ENCODE measurements at regions not wholly inside any gene's neighbourhood (a gene's known extent, or its start where the extent isn't known, plus 50 kb on each side); places are given as distances from the start of the nearest gene placed in this dataset.

DNA sequence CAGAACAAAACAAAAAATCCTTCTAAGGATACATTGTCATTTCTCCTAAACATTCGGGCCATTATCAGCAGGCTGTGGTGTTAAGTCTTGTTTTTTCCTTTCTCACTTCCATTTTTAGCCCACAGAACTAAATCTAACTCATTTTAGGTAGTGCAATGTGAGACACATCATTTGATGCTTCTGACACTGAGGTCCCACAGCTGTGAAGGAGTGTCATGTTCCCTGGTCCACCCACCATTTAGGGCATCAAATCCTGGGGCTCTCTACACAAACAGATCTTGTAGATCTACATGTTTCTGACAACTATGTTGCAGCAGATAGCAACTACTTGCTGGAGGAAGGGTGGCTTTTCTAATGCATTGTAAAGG is 232.5 kb upstream of the IGFBP3 start:
- Histone ChIP-seq H3K4me3 (ENCODE audit: low read length, poor library complexity, severe bottlenecking) (no peak overlapping the region), H4K20me1 (ENCODE audit: insufficient read depth, low read length, poor library complexity, severe bottlenecking) (no peaks in the 10 kb centered on the region), H3K36me3 (ENCODE audit: insufficient read depth, low read length) (no peaks in the 10 kb centered on the region), H3K9me2 (replicated peaks; ENCODE audit: low read depth, low read length) (no peaks in the 10 kb centered on the region), H3K27me3 (ENCODE audit: insufficient read depth, low read length, poor library complexity, severe bottlenecking) (no peaks in the 10 kb centered on the region), H3K9ac (ENCODE audit: low read depth, low read length, poor library complexity, severe bottlenecking) (no peak overlapping the region), H3K79me2 (ENCODE audit: insufficient read depth, low read length) (no peaks in the 10 kb centered on the region), H3K9me3 (ENCODE audit: insufficient read depth, low read depth, low read length) (no peaks in the 10 kb centered on the region), H3K4me1 (ENCODE audit: insufficient read depth, low read length, poor library complexity, severe bottlenecking) (no peaks in the 10 kb centered on the region), H3K4me2 (ENCODE audit: low read depth, low read length, poor library complexity, severe bottlenecking) (no peak overlapping the region), H2AFZ (ENCODE audit: low read length) (no peak overlapping the region), H3F3A (ENCODE audit: low read depth) (no peaks in the 10 kb centered on the region)
- TF ChIP-seq, protein P1, sequence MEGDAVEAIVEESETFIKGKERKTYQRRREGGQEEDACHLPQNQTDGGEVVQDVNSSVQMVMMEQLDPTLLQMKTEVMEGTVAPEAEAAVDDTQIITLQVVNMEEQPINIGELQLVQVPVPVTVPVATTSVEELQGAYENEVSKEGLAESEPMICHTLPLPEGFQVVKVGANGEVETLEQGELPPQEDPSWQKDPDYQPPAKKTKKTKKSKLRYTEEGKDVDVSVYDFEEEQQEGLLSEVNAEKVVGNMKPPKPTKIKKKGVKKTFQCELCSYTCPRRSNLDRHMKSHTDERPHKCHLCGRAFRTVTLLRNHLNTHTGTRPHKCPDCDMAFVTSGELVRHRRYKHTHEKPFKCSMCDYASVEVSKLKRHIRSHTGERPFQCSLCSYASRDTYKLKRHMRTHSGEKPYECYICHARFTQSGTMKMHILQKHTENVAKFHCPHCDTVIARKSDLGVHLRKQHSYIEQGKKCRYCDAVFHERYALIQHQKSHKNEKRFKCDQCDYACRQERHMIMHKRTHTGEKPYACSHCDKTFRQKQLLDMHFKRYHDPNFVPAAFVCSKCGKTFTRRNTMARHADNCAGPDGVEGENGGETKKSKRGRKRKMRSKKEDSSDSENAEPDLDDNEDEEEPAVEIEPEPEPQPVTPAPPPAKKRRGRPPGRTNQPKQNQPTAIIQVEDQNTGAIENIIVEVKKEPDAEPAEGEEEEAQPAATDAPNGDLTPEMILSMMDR (conservative IDR thresholded peaks at IDR 0.05; ENCODE audit: low read length) = no peak
- TF ChIP-seq EZH2phosphoT487 (IDR thresholded peaks at IDR 0.05; ENCODE audit: borderline replicate concordance) = no peak

DNA sequence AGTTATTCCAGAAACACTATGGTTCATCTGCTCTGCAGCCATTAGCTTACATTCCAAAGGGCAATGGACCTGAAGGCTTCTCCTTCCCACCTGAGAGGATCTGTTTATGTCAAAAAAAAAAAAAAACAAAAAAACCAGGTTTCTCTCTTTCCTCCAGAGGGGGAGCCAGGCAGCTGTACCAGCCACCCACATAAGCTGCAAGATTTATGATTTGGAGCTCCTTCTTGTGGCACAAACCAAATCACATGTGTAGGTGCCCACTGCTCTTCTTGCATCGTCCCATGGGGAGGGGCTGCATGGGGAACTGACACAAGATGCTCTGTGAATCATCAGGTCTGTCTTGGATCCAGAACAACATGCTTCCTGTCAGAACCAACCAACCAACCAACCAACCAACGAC is 231.6 kb upstream of the IGFBP3 start:
- H3K9me3 ChIP-seq (ENCODE audit: insufficient read depth, low read depth, low read length) = no peaks in the 10 kb centered on the region
- H4K20me1 ChIP-seq (ENCODE audit: insufficient read depth, low read length, poor library complexity, severe bottlenecking) = no peaks in the 10 kb centered on the region
- TF ChIP-seq EZH2phosphoT487 (IDR thresholded peaks at IDR 0.05; ENCODE audit: borderline replicate concordance) = no peak
- TF ChIP-seq, protein P1 (conservative IDR thresholded peaks at IDR 0.05; ENCODE audit: low read length) = no peak
- H3K9me2 ChIP-seq (replicated peaks; ENCODE audit: low read depth, low read length) = no peaks in the 10 kb centered on the region
- H3F3A ChIP-seq (ENCODE audit: low read depth) = no peaks in the 10 kb centered on the region
- H3K79me2 ChIP-seq (ENCODE audit: insufficient read depth, low read length) = no peaks in the 10 kb centered on the region
- no peaks in the 10 kb centered on the region for H3K36me3 ChIP-seq (ENCODE audit: insufficient read depth, low read length)
- H2AFZ ChIP-seq (ENCODE audit: low read length) = no peak overlapping the region
- no peak overlapping the region for H3K9ac ChIP-seq (ENCODE audit: low read depth, low read length, poor library complexity, severe bottlenecking)
- no peak overlapping the region for H3K4me2 ChIP-seq (ENCODE audit: low read depth, low read length, poor library complexity, severe bottlenecking)
- no peaks in the 10 kb centered on the region for H3K4me1 ChIP-seq (ENCODE audit: insufficient read depth, low read length, poor library complexity, severe bottlenecking)
- no peaks in the 10 kb centered on the region for H3K27me3 ChIP-seq (ENCODE audit: insufficient read depth, low read length, poor library complexity, severe bottlenecking)
- H3K4me3 ChIP-seq (ENCODE audit: low read length, poor library complexity, severe bottlenecking) = no peak overlapping the region

DNA sequence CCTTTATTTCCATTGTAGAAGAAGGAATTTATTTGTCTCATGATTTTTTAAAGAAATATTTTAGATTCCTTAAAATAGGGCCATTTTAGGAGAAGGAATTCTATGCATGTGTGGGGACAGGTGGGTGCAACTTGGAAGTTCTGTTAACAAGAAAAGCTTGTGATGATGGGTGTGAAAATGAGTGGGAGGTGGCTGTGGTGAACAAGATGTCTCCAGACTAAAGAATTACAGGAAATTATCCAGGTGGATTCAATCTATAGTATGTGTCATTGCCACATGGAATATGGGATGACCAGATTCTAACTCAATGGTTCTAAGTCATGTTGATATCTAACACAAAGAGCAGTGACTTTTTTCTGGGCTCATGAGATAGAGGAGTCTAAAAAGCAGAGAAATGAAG is 229.6 kb upstream of the IGFBP3 start:
- Histone ChIP-seq H2AFZ (ENCODE audit: low read length) (no peak overlapping the region), H4K20me1 (ENCODE audit: insufficient read depth, low read length, poor library complexity, severe bottlenecking) (no peaks in the 10 kb centered on the region), H3K4me2 (ENCODE audit: low read depth, low read length, poor library complexity, severe bottlenecking) (no peak overlapping the region), H3K9me2 (replicated peaks; ENCODE audit: low read depth, low read length) (no peaks in the 10 kb centered on the region), H3K9ac (ENCODE audit: low read depth, low read length, poor library complexity, severe bottlenecking) (no peak overlapping the region), H3K36me3 (ENCODE audit: insufficient read depth, low read length) (no peaks in the 10 kb centered on the region), H3K4me1 (ENCODE audit: insufficient read depth, low read length, poor library complexity, severe bottlenecking) (no peaks in the 10 kb centered on the region), H3K9me3 (ENCODE audit: insufficient read depth, low read depth, low read length) (no peaks in the 10 kb centered on the region), H3K79me2 (ENCODE audit: insufficient read depth, low read length) (no peaks in the 10 kb centered on the region), H3K4me3 (ENCODE audit: low read length, poor library complexity, severe bottlenecking) (no peak overlapping the region), H3K27me3 (ENCODE audit: insufficient read depth, low read length, poor library complexity, severe bottlenecking) (no peaks in the 10 kb centered on the region), H3F3A (ENCODE audit: low read depth) (no peaks in the 10 kb centered on the region)
- no peak for TF ChIP-seq EZH2phosphoT487 (IDR thresholded peaks at IDR 0.05; ENCODE audit: borderline replicate concordance)
- TF ChIP-seq, protein P1 (conservative IDR thresholded peaks at IDR 0.05; ENCODE audit: low read length) = no peak
